Duodenal mucosa (tissue), 2 donors: ENCODE measurements at regions not wholly inside any gene's neighbourhood (a gene's known extent, or its start where the extent isn't known, plus 50 kb on each side); places are given as distances from the start of the nearest gene placed in this dataset.

Experiments used
- H3K27ac ChIP-seq: one replicate; pipeline ENCODE4 v1.7.0; 2013; ENCODE audit warnings: low read depth, low read length
- H3K27me3 ChIP-seq, 2 donors: one replicate each; pipeline ENCODE4 v1.7.0; 2013; ENCODE audit warnings: low read length in 2 of 2, control low read depth in 1 of 2; ENCODE audit not compliant: insufficient read depth in 2 of 2, control insufficient read depth in 1 of 2
- H3K36me3 ChIP-seq, 2 donors: one replicate each; pipeline ENCODE4 v1.7.0; 2013; ENCODE audit warnings: low read length in 2 of 2, control low read depth in 1 of 2; ENCODE audit not compliant: insufficient read depth in 2 of 2, control insufficient read depth in 1 of 2
- H3K4me1 ChIP-seq, 2 donors: one replicate each; pipeline ENCODE4 v1.7.0; 2013; ENCODE audit warnings: low read length in 2 of 2, control low read depth in 1 of 2; ENCODE audit not compliant: insufficient read depth in 2 of 2, control insufficient read depth in 1 of 2
- H3K4me3 ChIP-seq, 2 donors: one replicate each; pipeline ENCODE4 v1.7.0; 2013; ENCODE audit warnings: low read length in 2 of 2, low read depth in 1 of 2
- H3K9ac ChIP-seq, 2 donors: one replicate each; pipeline ENCODE4 v1.7.0; 2013; ENCODE audit warnings: low read length in 2 of 2, low read depth in 1 of 2
- H3K9me3 ChIP-seq, 2 donors: one replicate each; pipeline ENCODE4 v1.7.0; 2013; ENCODE audit warnings: low read length in 2 of 2, control low read depth in 1 of 2; ENCODE audit not compliant: control insufficient read depth in 1 of 2

- H3K4me3 ChIP-seq = no peak overlapping the region
- no peak overlapping the region for H3K9ac ChIP-seq
- H3K27ac ChIP-seq = no peak overlapping the region
- no peaks in the 10 kb centered on the region for H3K27me3 ChIP-seq
- peaks cover 0 to 11% of the 10 kb centered on the region in 2 donors for H3K4me1 ChIP-seq
- no peaks in the 10 kb centered on the region for H3K36me3 ChIP-seq
- H3K9me3 ChIP-seq = no peaks in the 10 kb centered on the region
Observed at GRCh38 chr2:120504936-120505705, 159.2 kb downstream of the INHBB start.

GRCh38 chr2:120508567-120509041 is 162.7 kb downstream of the INHBB start:
- no peaks in the 10 kb centered on the region for H3K36me3 ChIP-seq
- H3K9me3 ChIP-seq = no peaks in the 10 kb centered on the region
- H3K9ac ChIP-seq = no peak overlapping the region
- H3K27ac ChIP-seq = no peak overlapping the region
- no peak overlapping the region for H3K4me3 ChIP-seq
- H3K27me3 ChIP-seq = no peaks in the 10 kb centered on the region
- H3K4me1 ChIP-seq = peaks cover 0 to 9% of the 10 kb centered on the region in 2 donors

- Histone ChIP-seq H3K9me3 (no peaks in the 10 kb centered on the region), H3K4me3 (no peak overlapping the region), H3K27ac (no peak overlapping the region), H3K9ac (no peak overlapping the region), H3K27me3 (no peaks in the 10 kb centered on the region), H3K4me1 (peaks cover 0 to 2% of the 10 kb centered on the region in 2 donors), H3K36me3 (no peaks in the 10 kb centered on the region)
Observed at GRCh38 chr2:120509213-120509815, 163.4 kb downstream of the INHBB start.

- no peak overlapping the region for H3K9ac ChIP-seq
- no peak overlapping the region for H3K27ac ChIP-seq
- no peak overlapping the region for H3K4me3 ChIP-seq
- H3K27me3 ChIP-seq = no peaks in the 10 kb centered on the region
- H3K36me3 ChIP-seq = no peaks in the 10 kb centered on the region
- no peaks in the 10 kb centered on the region for H3K4me1 ChIP-seq
- no peaks in the 10 kb centered on the region for H3K9me3 ChIP-seq
Observed at GRCh38 chr2:120509991-120510735, 164.2 kb downstream of the INHBB start.

GRCh38 chr2:120510751-120511395 is 164.9 kb downstream of the INHBB start:
- Histone ChIP-seq H3K27me3 (no peaks in the 10 kb centered on the region), H3K27ac (no peak overlapping the region), H3K9ac (no peak overlapping the region), H3K4me1 (no peaks in the 10 kb centered on the region), H3K9me3 (no peaks in the 10 kb centered on the region), H3K36me3 (no peaks in the 10 kb centered on the region), H3K4me3 (no peak overlapping the region)

- Histone ChIP-seq H3K27ac (no peak overlapping the region), H3K9me3 (no peaks in the 10 kb centered on the region), H3K36me3 (no peaks in the 10 kb centered on the region), H3K27me3 (no peaks in the 10 kb centered on the region), H3K4me3 (no peak overlapping the region), H3K4me1 (no peaks in the 10 kb centered on the region), H3K9ac (no peak overlapping the region)
Observed at GRCh38 chr2:120511536-120511935, 165.6 kb downstream of the INHBB start.

- no peak overlapping the region for H3K27ac ChIP-seq
- H3K4me1 ChIP-seq = no peaks in the 10 kb centered on the region
- no peak overlapping the region for H3K9ac ChIP-seq
- H3K9me3 ChIP-seq = no peaks in the 10 kb centered on the region
- no peaks in the 10 kb centered on the region for H3K36me3 ChIP-seq
- no peak overlapping the region for H3K4me3 ChIP-seq
- no peaks in the 10 kb centered on the region for H3K27me3 ChIP-seq
Observed at GRCh38 chr2:120511947-120512710, 166.2 kb downstream of the INHBB start.

- no peaks in the 10 kb centered on the region for H3K9me3 ChIP-seq
- H3K36me3 ChIP-seq = no peaks in the 10 kb centered on the region
- H3K9ac ChIP-seq = no peak overlapping the region
- H3K27ac ChIP-seq = no peak overlapping the region
- H3K27me3 ChIP-seq = no peaks in the 10 kb centered on the region
- H3K4me3 ChIP-seq = no peak overlapping the region
- H3K4me1 ChIP-seq = no peaks in the 10 kb centered on the region
Observed at GRCh38 chr2:120513776-120514357, 167.9 kb downstream of the INHBB start.

- H3K36me3 ChIP-seq = no peaks in the 10 kb centered on the region
- H3K9me3 ChIP-seq = no peaks in the 10 kb centered on the region
- no peaks in the 10 kb centered on the region for H3K4me1 ChIP-seq
- no peak overlapping the region for H3K27ac ChIP-seq
- H3K4me3 ChIP-seq = no peak overlapping the region
- no peak overlapping the region for H3K9ac ChIP-seq
- H3K27me3 ChIP-seq = no peaks in the 10 kb centered on the region
Observed at GRCh38 chr2:120514521-120514920, 168.6 kb downstream of the INHBB start.
